ENCODE measurements at regions not wholly inside any gene's neighbourhood (a gene's known extent, or its start where the extent isn't known, plus 50 kb on each side); places are given as distances from the start of the nearest gene placed in this dataset.

DNA sequence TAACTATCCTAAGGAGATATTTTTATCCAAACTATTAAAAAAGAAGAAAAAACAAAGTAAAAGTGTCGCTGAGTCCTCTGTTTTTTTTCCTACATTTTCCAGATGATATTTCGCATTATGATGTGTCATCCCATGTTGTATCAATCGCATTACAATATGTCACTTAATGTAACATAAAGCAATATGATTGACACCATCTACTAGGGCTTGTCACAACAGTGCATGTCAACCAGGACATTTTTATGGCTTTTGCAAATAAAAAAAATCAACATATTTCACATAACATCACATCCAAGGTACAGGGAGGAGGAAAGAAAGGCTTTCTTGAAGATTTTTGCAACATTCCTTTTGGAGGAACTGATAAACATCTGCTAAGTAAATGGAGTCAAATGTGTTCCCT lies 308.9 kb downstream of the ETAA1 start:
- BruUV-seq (replicated peaks) = no TSS peak
- CTCF ChIA-PET = no interaction called here
- intact Hi-C loops (cut with micrococcal nuclease; ENCODE audit: unreplicated experiment) = no loop called here
- Histone ChIP-seq H3K79me2 (ENCODE audit: control insufficient read depth, insufficient read depth, low read length) (no peaks in the 10 kb centered on the region), H4K20me1 (ENCODE audit: control insufficient read depth, insufficient read depth) (no peaks in the 10 kb centered on the region), H3K4me3 (no peak overlapping the region), H3K27me3 (replicated peaks in 1 of 2; ENCODE audit: control insufficient read depth in 2 of 2, insufficient read depth in 2 of 2, low read length in 1 of 2) (no peaks in the 10 kb centered on the region; a peak in 1 of 4 replicates), H3K4me1 (ENCODE audit: control insufficient read depth, insufficient read depth, low read length) (no peaks in the 10 kb centered on the region), H2AFZ (ENCODE audit: control insufficient read depth, low read depth, low read length) (no peak overlapping the region), H3K9me3 (replicated peaks; ENCODE audit: control insufficient read depth, insufficient read depth, low read length) (no peaks in the 10 kb centered on the region), H3K36me3 (ENCODE audit: control insufficient read depth in 2 of 2, insufficient read depth in 2 of 2, low read length in 1 of 2) (no peaks in the 10 kb centered on the region), H3K4me2 (ENCODE audit: control insufficient read depth, insufficient read depth) (no peak overlapping the region), H3K27ac (ENCODE audit: control insufficient read depth, insufficient read depth) (no peak overlapping the region), H3K9ac (ENCODE audit: control insufficient read depth, insufficient read depth, low read length) (no peak overlapping the region)
- in situ Hi-C loops (cut with MboI) = no loop called here
- RAD21 ChIA-PET (ENCODE audit: unreplicated experiment) = no interaction called here
- 31% methylated on average over 3 of the region's 3 CpGs for WGBS (ENCODE audit: insufficient coverage, insufficient replicate concordance, low lambda C conversion rate, missing lambda C conversion rate)
- TF ChIP-seq MEF2B (IDR thresholded peaks at IDR 0.05; ENCODE audit: partially characterized antibody, poor library complexity, severe bottlenecking) (no peak), YY1 (IDR thresholded peaks at IDR 0.05; ENCODE audit: low read depth, low read length) (no peak)
- TF ChIP-seq, protein P1, sequence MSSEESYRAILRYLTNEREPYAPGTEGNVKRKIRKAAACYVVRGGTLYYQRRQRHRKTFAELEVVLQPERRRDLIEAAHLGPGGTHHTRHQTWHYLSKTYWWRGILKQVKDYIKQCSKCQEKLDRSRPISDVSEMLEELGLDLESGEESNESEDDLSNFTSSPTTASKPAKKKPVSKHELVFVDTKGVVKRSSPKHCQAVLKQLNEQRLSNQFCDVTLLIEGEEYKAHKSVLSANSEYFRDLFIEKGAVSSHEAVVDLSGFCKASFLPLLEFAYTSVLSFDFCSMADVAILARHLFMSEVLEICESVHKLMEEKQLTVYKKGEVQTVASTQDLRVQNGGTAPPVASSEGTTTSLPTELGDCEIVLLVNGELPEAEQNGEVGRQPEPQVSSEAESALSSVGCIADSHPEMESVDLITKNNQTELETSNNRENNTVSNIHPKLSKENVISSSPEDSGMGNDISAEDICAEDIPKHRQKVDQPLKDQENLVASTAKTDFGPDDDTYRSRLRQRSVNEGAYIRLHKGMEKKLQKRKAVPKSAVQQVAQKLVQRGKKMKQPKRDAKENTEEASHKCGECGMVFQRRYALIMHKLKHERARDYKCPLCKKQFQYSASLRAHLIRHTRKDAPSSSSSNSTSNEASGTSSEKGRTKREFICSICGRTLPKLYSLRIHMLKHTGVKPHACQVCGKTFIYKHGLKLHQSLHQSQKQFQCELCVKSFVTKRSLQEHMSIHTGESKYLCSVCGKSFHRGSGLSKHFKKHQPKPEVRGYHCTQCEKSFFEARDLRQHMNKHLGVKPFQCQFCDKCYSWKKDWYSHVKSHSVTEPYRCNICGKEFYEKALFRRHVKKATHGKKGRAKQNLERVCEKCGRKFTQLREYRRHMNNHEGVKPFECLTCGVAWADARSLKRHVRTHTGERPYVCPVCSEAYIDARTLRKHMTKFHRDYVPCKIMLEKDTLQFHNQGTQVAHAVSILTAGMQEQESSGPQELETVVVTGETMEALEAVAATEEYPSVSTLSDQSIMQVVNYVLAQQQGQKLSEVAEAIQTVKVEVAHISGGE (CRISPR knock-in tag; IDR thresholded peaks at IDR 0.05) = no peak
- no peak for ATAC-seq
- POLR2A ChIA-PET = no interaction called here
- SMC1A ChIA-PET (ENCODE audit: uncharacterized antibody, unreplicated experiment) = no interaction called here
- FAIRE-seq = no peak
- no peak for DNase-seq (ENCODE audit: low read depth, low spot score)

DNA sequence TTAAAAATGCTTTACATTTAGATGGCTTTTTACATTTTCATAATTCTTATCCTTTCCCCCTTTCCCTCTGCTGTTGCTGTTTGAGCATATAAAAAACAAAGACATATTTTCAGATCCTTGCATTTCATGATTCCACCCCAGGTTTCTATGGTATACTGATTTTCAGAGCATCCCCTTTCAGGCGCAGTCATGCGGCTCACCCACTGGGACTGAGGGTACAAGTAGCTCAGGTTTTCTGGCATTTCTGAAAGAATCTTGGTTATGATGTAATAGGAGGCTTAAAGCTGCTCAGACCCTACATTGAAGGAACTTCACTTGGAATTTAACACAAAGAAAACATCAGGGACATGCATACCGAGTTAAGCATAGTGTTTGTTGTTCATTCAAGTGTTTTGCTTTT lies 310.8 kb downstream of the ETAA1 start:
- Histone ChIP-seq H3K36me3 (ENCODE audit: control insufficient read depth in 2 of 2, insufficient read depth in 2 of 2, low read length in 1 of 2) (no peaks in the 10 kb centered on the region), H4K20me1 (ENCODE audit: control insufficient read depth, insufficient read depth) (no peaks in the 10 kb centered on the region), H3K4me2 (ENCODE audit: control insufficient read depth, insufficient read depth) (no peak overlapping the region), H3K27me3 (replicated peaks in 1 of 2; ENCODE audit: control insufficient read depth in 2 of 2, insufficient read depth in 2 of 2, low read length in 1 of 2) (no peaks in the 10 kb centered on the region; a peak in 1 of 4 replicates), H3K9ac (ENCODE audit: control insufficient read depth, insufficient read depth, low read length) (no peak overlapping the region), H3K27ac (ENCODE audit: control insufficient read depth, insufficient read depth) (no peak overlapping the region), H3K4me1 (ENCODE audit: control insufficient read depth, insufficient read depth, low read length) (no peaks in the 10 kb centered on the region), H3K4me3 (no peak overlapping the region), H3K9me3 (replicated peaks; ENCODE audit: control insufficient read depth, insufficient read depth, low read length) (no peaks in the 10 kb centered on the region), H3K79me2 (ENCODE audit: control insufficient read depth, insufficient read depth, low read length) (no peaks in the 10 kb centered on the region), H2AFZ (ENCODE audit: control insufficient read depth, low read depth, low read length) (no peak overlapping the region)
- FAIRE-seq = no peak
- TF ChIP-seq POU2F2 (IDR thresholded peaks at IDR 0.05; ENCODE audit: borderline replicate concordance, low read depth, low read length) = no peak
- TF ChIP-seq, protein P2, sequence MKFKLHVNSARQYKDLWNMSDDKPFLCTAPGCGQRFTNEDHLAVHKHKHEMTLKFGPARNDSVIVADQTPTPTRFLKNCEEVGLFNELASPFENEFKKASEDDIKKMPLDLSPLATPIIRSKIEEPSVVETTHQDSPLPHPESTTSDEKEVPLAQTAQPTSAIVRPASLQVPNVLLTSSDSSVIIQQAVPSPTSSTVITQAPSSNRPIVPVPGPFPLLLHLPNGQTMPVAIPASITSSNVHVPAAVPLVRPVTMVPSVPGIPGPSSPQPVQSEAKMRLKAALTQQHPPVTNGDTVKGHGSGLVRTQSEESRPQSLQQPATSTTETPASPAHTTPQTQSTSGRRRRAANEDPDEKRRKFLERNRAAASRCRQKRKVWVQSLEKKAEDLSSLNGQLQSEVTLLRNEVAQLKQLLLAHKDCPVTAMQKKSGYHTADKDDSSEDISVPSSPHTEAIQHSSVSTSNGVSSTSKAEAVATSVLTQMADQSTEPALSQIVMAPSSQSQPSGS (IDR thresholded peaks at IDR 0.05; ENCODE audit: low read length) = no peak
- TF ChIP-seq POLR2AphosphoS5 (IDR thresholded peaks at IDR 0.05; ENCODE audit: low read length) = no peak
- no peak for TF ChIP-seq CBX5 (IDR thresholded peaks at IDR 0.05; ENCODE audit: low read depth)
- TF ChIP-seq GABPA (IDR thresholded peaks at IDR 0.05; ENCODE audit: low read depth) = no peak
- no peak for ATAC-seq
- BruUV-seq (replicated peaks) = no TSS peak
- SMC1A ChIA-PET (ENCODE audit: uncharacterized antibody, unreplicated experiment) = no interaction called here
- RAD21 ChIA-PET (ENCODE audit: unreplicated experiment) = no interaction called here
- POLR2A ChIA-PET = no interaction called here
- intact Hi-C loops (cut with micrococcal nuclease; ENCODE audit: unreplicated experiment) = no loop called here
- no peak for DNase-seq (ENCODE audit: low read depth, low spot score)
- 52% methylated on average over 3 of the region's 3 CpGs for WGBS (ENCODE audit: insufficient coverage, insufficient replicate concordance, low lambda C conversion rate, missing lambda C conversion rate)
- in situ Hi-C loops (cut with MboI) = no loop called here
- CTCF ChIA-PET = no interaction called here

Measured in GM12878 (cell line).